SH-SY5Y (cell line): ENCODE measurements at regions not wholly inside any gene's neighbourhood (a gene's known extent, or its start where the extent isn't known, plus 50 kb on each side); places are given as distances from the start of the nearest gene placed in this dataset.

Experiments
- GATA2 ChIP-seq: IDR thresholded peaks from 2 replicates; pipeline ENCODE4 v1.6.1; 2011; ENCODE audit warnings: mild to moderate bottlenecking, low read depth, low read length
- GATA3 ChIP-seq: IDR thresholded peaks from 2 replicates; pipeline ENCODE4 v1.6.1; 2011; ENCODE audit warnings: low read depth, mild to moderate bottlenecking, low read length, moderate library complexity

- TF ChIP-seq GATA2 (no peak), GATA3 (no peak)
Measured at GRCh38 chr2:41061356-41061755, 609.5 kb upstream of the SLC8A1 start.
